SK-N-SH (cell line): ENCODE measurements at regions not wholly inside any gene's neighbourhood (a gene's known extent, or its start where the extent isn't known, plus 50 kb on each side); places are given as distances from the start of the nearest gene placed in this dataset.

Source experiments
- CTCF ChIA-PET: fragments of 300-600, 350-600 bp; formaldehyde crosslinking; extraction: SDS; loops from one replicate; lab custom pipeline; 2021; lab: Yijun Ruan, JAX
- POLR2A ChIA-PET: fragments of 350-600 bp; sonication (Branson Sonifier 250); formaldehyde crosslinking; extraction: SDS; loops from one replicate; lab custom pipeline; 2020; ENCODE audit warnings: antibody characterized with exemption, inconsistent platforms; lab: Yijun Ruan, JAX
- DNase-seq: peaks from one replicate; pipeline ENCODE4 v3.0.0; 2012
- H2AFZ ChIP-seq: fragments of 200-600 bp; sonication (generic); 2 replicates; pipeline ENCODE4 v1.8.1; 2016; ENCODE audit warnings: antibody characterized with exemption, mild to moderate bottlenecking, low read depth
- H3F3A ChIP-seq: fragments of 200-600 bp; sonication (generic); replicated peaks from 2 replicates; pipeline ENCODE3; 2016; ENCODE audit warnings: antibody characterized with exemption, mild to moderate bottlenecking; ENCODE audit not compliant: insufficient read depth
- H3K27ac ChIP-seq, 2 experiments: fragments of 200-500 bp in 1 of 2; fragments of 200-600 bp in 1 of 2; sonication (Bioruptor generic) in 1 of 2; sonication (generic), shearing (Covaris generic) in 1 of 2; 2 replicates each; pipeline versions ENCODE4 v1.5.1 to v1.6.1; 2014 to 2016; ENCODE audit warnings: low read depth in 2 of 2, inconsistent platforms in 1 of 2, low read length in 1 of 2, mild to moderate bottlenecking in 1 of 2, mixed read lengths in 1 of 2
- H3K27me3 ChIP-seq: fragments of 200-600 bp; sonication (generic), shearing (Covaris generic); 2 replicates; pipeline ENCODE4 v1.6.1; 2016; ENCODE audit warnings: mixed run types; ENCODE audit not compliant: insufficient read depth
- H3K36me3 ChIP-seq, 2 experiments: fragments of 200-500 bp in 1 of 2; fragments of 200-600 bp in 1 of 2; sonication (Bioruptor generic) in 1 of 2; sonication (generic) in 1 of 2; replicated peaks in 1 of 2; 2 replicates each; pipeline versions ENCODE3 to v1.5.1; 2014 to 2016; ENCODE audit warnings: low read length in 1 of 2, mild to moderate bottlenecking in 1 of 2; ENCODE audit not compliant: insufficient read depth in 2 of 2, control insufficient read depth in 1 of 2
- H3K4me1 ChIP-seq, 2 experiments: fragments of 200-500 bp in 1 of 2; fragments of 200-600 bp in 1 of 2; sonication (Bioruptor generic) in 1 of 2; sonication (generic), shearing (Covaris generic) in 1 of 2; 2 replicates each; pipeline versions ENCODE4 v1.5.1 to v1.6.1; 2014 to 2016; ENCODE audit warnings: low read depth in 1 of 2, low read length in 1 of 2, mixed run types in 1 of 2; ENCODE audit not compliant: insufficient read depth in 2 of 2, control insufficient read depth in 1 of 2
- H3K4me2 ChIP-seq: fragments of 200-600 bp; sonication (generic), shearing (Covaris generic); 2 replicates; pipeline ENCODE4 v1.6.1; 2017; ENCODE audit warnings: mixed run types
- H3K4me3 ChIP-seq, 2 experiments: fragments of 200-500 bp in 1 of 2; fragments of 200-600 bp in 1 of 2; sonication (Bioruptor generic) in 1 of 2; sonication (generic), shearing (Covaris generic) in 1 of 2; 2 replicates each; pipeline versions ENCODE4 v1.5.1 to v1.8.1; 2014 to 2016; ENCODE audit warnings: low read depth in 2 of 2, inconsistent platforms in 1 of 2, low read length in 1 of 2, mild to moderate bottlenecking in 1 of 2, mixed read lengths in 1 of 2, moderate library complexity in 1 of 2
- H3K79me2 ChIP-seq: fragments of 200-600 bp; sonication (generic); 2 replicates; pipeline ENCODE4 v1.8.1; 2017; ENCODE audit warnings: mild to moderate bottlenecking; ENCODE audit not compliant: insufficient read depth
- H3K9ac ChIP-seq: fragments of 200-600 bp; sonication (generic); 2 replicates; pipeline ENCODE4 v1.6.1; 2017; ENCODE audit warnings: mixed run types
- H3K9me2 ChIP-seq: fragments of 200-600 bp; sonication (generic); 2 replicates; pipeline ENCODE4 v1.6.1; 2017; ENCODE audit warnings: mixed run types
- H3K9me3 ChIP-seq: fragments of 200-600 bp; sonication (generic); 2 replicates; pipeline ENCODE4 v1.6.1; 2017; ENCODE audit warnings: mixed run types, mild to moderate bottlenecking, moderate library complexity
- H4K20me1 ChIP-seq: fragments of 200-600 bp; sonication (generic); 2 replicates; pipeline ENCODE4 v1.6.1; 2017; ENCODE audit warnings: mild to moderate bottlenecking, mixed run types; ENCODE audit not compliant: insufficient read depth
- CTCF ChIP-seq: fragments of 200-600 bp; sonication (generic); IDR thresholded peaks from 2 replicates; pipeline ENCODE4 v1.6.1; 2017; ENCODE audit warnings: antibody characterized with exemption, mild to moderate bottlenecking, moderate library complexity
- EZH2phosphoT487 ChIP-seq: fragments of 200-600 bp; sonication (generic); IDR thresholded peaks from 2 replicates; pipeline ENCODE4 v1.6.1; 2017; ENCODE audit warnings: low read depth, mixed run types, mild to moderate bottlenecking, antibody characterized with exemption, moderate library complexity, borderline replicate concordance
- FOXJ3 ChIP-seq: sonication (generic); formaldehyde crosslinking; IDR thresholded peaks from 2 replicates; pipeline ENCODE4 v1.5.1; 2020; ENCODE audit warnings: mild to moderate bottlenecking, missing genetic modification reagents
- GABPA ChIP-seq: IDR thresholded peaks from 2 replicates; pipeline ENCODE4 v1.4.0; 2012; ENCODE audit warnings: low read depth, mild to moderate bottlenecking
- MAX ChIP-seq: IDR thresholded peaks from 2 replicates; pipeline ENCODE4 v1.4.0; 2012; ENCODE audit warnings: low read depth
- NRF1 ChIP-seq: IDR thresholded peaks from 2 replicates; pipeline ENCODE4 v1.6.1; 2012; ENCODE audit warnings: low read depth, mild to moderate bottlenecking, low read length
- POLR2AphosphoS5 ChIP-seq: IDR thresholded peaks from 2 replicates; pipeline ENCODE4 v1.6.1; 2012; ENCODE audit warnings: low read depth, low read length
- RAD21 ChIP-seq: IDR thresholded peaks from 2 replicates; pipeline ENCODE4 v1.6.1; 2012; ENCODE audit warnings: mild to moderate bottlenecking, low read length
- RCOR1 ChIP-seq: fragments of 150-350 bp; IDR thresholded peaks from 2 replicates; pipeline ENCODE4 v1.6.1; 2017; ENCODE audit warnings: antibody characterized with exemption, low read length
- REST ChIP-seq: IDR thresholded peaks from 2 replicates; pipeline ENCODE4 v1.6.1; 2012; ENCODE audit warnings: mild to moderate bottlenecking, low read depth, low read length, moderate library complexity
- RFX5 ChIP-seq: IDR thresholded peaks from 2 replicates; pipeline ENCODE4 v1.6.1; 2012; ENCODE audit warnings: mild to moderate bottlenecking, improper control_type of control experiment, low read length
- RXRA ChIP-seq: IDR thresholded peaks from 2 replicates; pipeline ENCODE4 v1.4.0; 2012; ENCODE audit warnings: low read depth, mild to moderate bottlenecking, borderline replicate concordance
- SMC3 ChIP-seq: IDR thresholded peaks from 2 replicates; pipeline ENCODE4 v1.6.1; 2012; ENCODE audit warnings: low read depth, low read length, improper control_type of control experiment
- TCF12 ChIP-seq: IDR thresholded peaks from 2 replicates; pipeline ENCODE4 v1.4.0; 2012
- TEAD4 ChIP-seq: IDR thresholded peaks from 2 replicates; pipeline ENCODE4 v1.4.0; 2012; ENCODE audit warnings: mild to moderate bottlenecking, borderline replicate concordance; ENCODE audit not compliant: insufficient read depth
- USF2 ChIP-seq: fragments of 150-350 bp; IDR thresholded peaks from 2 replicates; pipeline ENCODE4 v1.6.1; 2017; ENCODE audit warnings: antibody characterized with exemption, low read length, low read depth, borderline replicate concordance
- WGBS: methylation state at CpG from one replicate; pipeline ENCODE4 v1.1.6; 2017; ENCODE audit warnings: low lambda C conversion rate; 5-methylcytosine and 5-hydroxymethylcytosine counted together

GRCh38 chr7:35494407-35494806 lies 200.5 kb downstream of the HERPUD2 start:
- DNase-seq, result no peak
- Histone ChIP-seq H3K27ac (no peak overlapping the region), H3K79me2 (no peaks in the 10 kb centered on the region), H4K20me1 (no peaks in the 10 kb centered on the region), H2AFZ (no peak overlapping the region), H3F3A (no peaks in the 10 kb centered on the region), H3K4me3 (no peak overlapping the region), H3K4me1 (peaks cover 0 to 6% of the 10 kb centered on the region in 2 experiments; a peak in 1 of 4 replicates), H3K9me3 (no peaks in the 10 kb centered on the region), H3K36me3 (no peaks in the 10 kb centered on the region), H3K27me3 (peaks cover 10% of the 10 kb centered on the region; the same call in 1 of the 2 replicates), H3K4me2 (no peak overlapping the region), H3K9ac (no peak overlapping the region), H3K9me2 (no peaks in the 10 kb centered on the region)
- ChIA-PET CTCF (interaction anchor here (0.9 to 2.1 kb wide), 5 partner anchors 12 to 130 kb away, joined by 3 to 6 read pairs (median 5); no protein-coding TSS in a partner anchor), POLR2A (no interaction called here)
- WGBS, result 30% methylated on average over 3 of the region's 3 CpGs
- no peak for TF ChIP-seq SMC3
- TF ChIP-seq TCF12, result no peak

GRCh38 chr7:35492451-35493175 lies 202.3 kb downstream of the HERPUD2 start:
- WGBS, result 69% methylated on average over 18 of the region's 19 CpGs
- Histone ChIP-seq H3K9me2 (no peaks in the 10 kb centered on the region), H3F3A (no peaks in the 10 kb centered on the region), H3K4me2 (no peak overlapping the region), H3K4me3 (no peak overlapping the region), H3K27me3 (peaks cover 10% of the 10 kb centered on the region; the same call in 1 of the 2 replicates), H3K27ac (no peak overlapping the region), H3K79me2 (no peaks in the 10 kb centered on the region), H3K9ac (no peak overlapping the region), H3K36me3 (no peaks in the 10 kb centered on the region), H3K9me3 (no peaks in the 10 kb centered on the region), H4K20me1 (no peaks in the 10 kb centered on the region), H3K4me1 (peaks cover 0 to 6% of the 10 kb centered on the region in 2 experiments; a peak in 1 of 4 replicates), H2AFZ (no peak overlapping the region)
- ChIA-PET CTCF (interaction anchor here (1.1 to 2.1 kb wide), 4 partner anchors 12 to 132 kb away, joined by 3 to 5 read pairs (median 4); no protein-coding TSS in a partner anchor), POLR2A (no interaction called here)
- TF ChIP-seq REST, result no peak
- no peak for TF ChIP-seq TCF12
- no peak for TF ChIP-seq RAD21
- no peak for TF ChIP-seq SMC3
- TF ChIP-seq MAX, result no peak
- TF ChIP-seq EZH2phosphoT487, result no peak
- TF ChIP-seq RCOR1, result no peak
- no peak for TF ChIP-seq POLR2AphosphoS5
- TF ChIP-seq FOXJ3 (CRISPR knock-in tag), result no peak
- no peak for TF ChIP-seq USF2
- no peak for TF ChIP-seq RFX5
- TF ChIP-seq GABPA, result no peak
- TF ChIP-seq CTCF, result no peak
- TF ChIP-seq NRF1, result no peak
- no peak for TF ChIP-seq RXRA
- no peak for TF ChIP-seq TEAD4
- no peak for DNase-seq
